Ishikawa (cell line): ENCODE measurements at regions not wholly inside any gene's neighbourhood (a gene's known extent, or its start where the extent isn't known, plus 50 kb on each side); places are given as distances from the start of the nearest gene placed in this dataset.
A peak's percentile ranks its signal among the peaks of the same experiment; 100 is the strongest.

Source experiments
- CEBPB ChIP-seq: IDR thresholded peaks from 2 replicates; pipeline ENCODE4 v1.6.1; 2012
- CREB1 ChIP-seq: IDR thresholded peaks from 2 replicates; pipeline ENCODE4 v1.6.1; 2012; ENCODE audit warnings: low read depth
- EGR1 ChIP-seq: IDR thresholded peaks from 2 replicates; pipeline ENCODE4 v1.6.1; 2012
- EP300 ChIP-seq: IDR thresholded peaks from 2 replicates; pipeline ENCODE4 v1.6.1; 2012; ENCODE audit warnings: borderline replicate concordance
- FOXM1 ChIP-seq: IDR thresholded peaks from 2 replicates; pipeline ENCODE4 v1.6.1; 2012; ENCODE audit warnings: low read depth, borderline replicate concordance
- NFIC ChIP-seq: IDR thresholded peaks from 2 replicates; pipeline ENCODE4 v1.6.1; 2012
- RAD21 ChIP-seq: IDR thresholded peaks from 2 replicates; pipeline ENCODE4 v1.6.1; 2012; ENCODE audit warnings: low read depth
- TAF1 ChIP-seq: IDR thresholded peaks from 2 replicates; pipeline ENCODE4 v1.6.1; 2012; ENCODE audit warnings: low read depth, mild to moderate bottlenecking
- TCF12 ChIP-seq: IDR thresholded peaks from 2 replicates; pipeline ENCODE4 v1.6.1; 2012; ENCODE audit warnings: low read depth
- TEAD4 ChIP-seq: IDR thresholded peaks from 2 replicates; pipeline ENCODE4 v1.6.1; 2012
- YY1 ChIP-seq: IDR thresholded peaks from 2 replicates; pipeline ENCODE4 v1.6.1; 2012; ENCODE audit warnings: low read depth
- ZBTB7A ChIP-seq: IDR thresholded peaks from 2 replicates; pipeline ENCODE4 v1.6.1; 2012; ENCODE audit warnings: low read depth
- TF ChIP-seq, protein P1 (sequence below): IDR thresholded peaks from 2 replicates; pipeline ENCODE4 v1.6.1; 2012; ENCODE audit warnings: low read depth, mild to moderate bottlenecking
- TF ChIP-seq, protein P2 (sequence below): IDR thresholded peaks from 2 replicates; pipeline ENCODE4 v1.6.1; 2012
- TF ChIP-seq, protein P3 (sequence below): IDR thresholded peaks from 2 replicates; pipeline ENCODE4 v1.6.1; 2012

DNA sequence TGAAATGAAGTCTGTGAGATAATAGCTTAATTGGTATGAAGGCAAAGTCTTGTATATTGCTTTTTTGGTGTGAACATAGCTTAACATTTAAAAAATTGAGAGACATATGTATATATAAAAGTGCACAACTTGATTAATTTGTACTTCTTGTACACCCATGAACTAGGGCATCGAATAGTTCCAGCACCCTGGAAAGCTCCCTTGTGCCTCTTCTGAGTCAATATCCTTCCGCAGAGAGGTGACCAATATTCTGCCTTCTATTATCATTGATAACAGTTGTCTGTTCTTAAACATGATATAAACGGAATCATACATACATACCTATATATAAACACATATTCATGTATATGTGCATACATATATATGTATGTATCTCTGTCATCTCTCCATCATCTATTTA is 185.4 kb downstream of the PHF2 start:
- TF ChIP-seq, protein P1, sequence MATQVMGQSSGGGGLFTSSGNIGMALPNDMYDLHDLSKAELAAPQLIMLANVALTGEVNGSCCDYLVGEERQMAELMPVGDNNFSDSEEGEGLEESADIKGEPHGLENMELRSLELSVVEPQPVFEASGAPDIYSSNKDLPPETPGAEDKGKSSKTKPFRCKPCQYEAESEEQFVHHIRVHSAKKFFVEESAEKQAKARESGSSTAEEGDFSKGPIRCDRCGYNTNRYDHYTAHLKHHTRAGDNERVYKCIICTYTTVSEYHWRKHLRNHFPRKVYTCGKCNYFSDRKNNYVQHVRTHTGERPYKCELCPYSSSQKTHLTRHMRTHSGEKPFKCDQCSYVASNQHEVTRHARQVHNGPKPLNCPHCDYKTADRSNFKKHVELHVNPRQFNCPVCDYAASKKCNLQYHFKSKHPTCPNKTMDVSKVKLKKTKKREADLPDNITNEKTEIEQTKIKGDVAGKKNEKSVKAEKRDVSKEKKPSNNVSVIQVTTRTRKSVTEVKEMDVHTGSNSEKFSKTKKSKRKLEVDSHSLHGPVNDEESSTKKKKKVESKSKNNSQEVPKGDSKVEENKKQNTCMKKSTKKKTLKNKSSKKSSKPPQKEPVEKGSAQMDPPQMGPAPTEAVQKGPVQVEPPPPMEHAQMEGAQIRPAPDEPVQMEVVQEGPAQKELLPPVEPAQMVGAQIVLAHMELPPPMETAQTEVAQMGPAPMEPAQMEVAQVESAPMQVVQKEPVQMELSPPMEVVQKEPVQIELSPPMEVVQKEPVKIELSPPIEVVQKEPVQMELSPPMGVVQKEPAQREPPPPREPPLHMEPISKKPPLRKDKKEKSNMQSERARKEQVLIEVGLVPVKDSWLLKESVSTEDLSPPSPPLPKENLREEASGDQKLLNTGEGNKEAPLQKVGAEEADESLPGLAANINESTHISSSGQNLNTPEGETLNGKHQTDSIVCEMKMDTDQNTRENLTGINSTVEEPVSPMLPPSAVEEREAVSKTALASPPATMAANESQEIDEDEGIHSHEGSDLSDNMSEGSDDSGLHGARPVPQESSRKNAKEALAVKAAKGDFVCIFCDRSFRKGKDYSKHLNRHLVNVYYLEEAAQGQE = peak; percentile 81
- TF ChIP-seq YY1 = no peak

DNA sequence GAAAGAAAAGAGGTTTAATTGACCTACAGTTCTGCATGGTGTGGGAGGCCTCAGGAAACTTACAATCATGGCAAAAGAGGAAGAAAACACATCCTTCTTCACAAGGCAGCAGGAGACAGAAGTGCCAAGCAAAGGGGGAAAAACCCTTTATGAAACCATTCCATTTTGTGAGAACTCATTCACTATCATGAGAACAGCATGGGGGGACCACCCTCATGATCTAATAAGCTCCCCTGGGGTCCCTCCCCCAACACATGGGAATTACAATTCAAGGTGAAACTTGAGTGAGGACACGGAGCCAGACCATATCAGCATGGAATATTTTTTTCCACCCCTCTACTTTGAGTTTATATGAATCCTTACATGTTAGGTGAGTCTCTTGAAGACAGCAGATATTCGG is 173.7 kb downstream of the PHF2 start:
- no peak for TF ChIP-seq CEBPB
- TF ChIP-seq, protein P2, sequence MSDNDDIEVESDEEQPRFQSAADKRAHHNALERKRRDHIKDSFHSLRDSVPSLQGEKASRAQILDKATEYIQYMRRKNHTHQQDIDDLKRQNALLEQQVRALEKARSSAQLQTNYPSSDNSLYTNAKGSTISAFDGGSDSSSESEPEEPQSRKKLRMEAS = no peak
- no peak for TF ChIP-seq TEAD4
- TF ChIP-seq, protein P3, sequence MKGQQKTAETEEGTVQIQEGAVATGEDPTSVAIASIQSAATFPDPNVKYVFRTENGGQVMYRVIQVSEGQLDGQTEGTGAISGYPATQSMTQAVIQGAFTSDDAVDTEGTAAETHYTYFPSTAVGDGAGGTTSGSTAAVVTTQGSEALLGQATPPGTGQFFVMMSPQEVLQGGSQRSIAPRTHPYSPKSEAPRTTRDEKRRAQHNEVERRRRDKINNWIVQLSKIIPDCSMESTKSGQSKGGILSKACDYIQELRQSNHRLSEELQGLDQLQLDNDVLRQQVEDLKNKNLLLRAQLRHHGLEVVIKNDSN = no peak
- no peak for TF ChIP-seq TCF12
- no peak for TF ChIP-seq EGR1
- TF ChIP-seq RAD21 = no peak

DNA sequence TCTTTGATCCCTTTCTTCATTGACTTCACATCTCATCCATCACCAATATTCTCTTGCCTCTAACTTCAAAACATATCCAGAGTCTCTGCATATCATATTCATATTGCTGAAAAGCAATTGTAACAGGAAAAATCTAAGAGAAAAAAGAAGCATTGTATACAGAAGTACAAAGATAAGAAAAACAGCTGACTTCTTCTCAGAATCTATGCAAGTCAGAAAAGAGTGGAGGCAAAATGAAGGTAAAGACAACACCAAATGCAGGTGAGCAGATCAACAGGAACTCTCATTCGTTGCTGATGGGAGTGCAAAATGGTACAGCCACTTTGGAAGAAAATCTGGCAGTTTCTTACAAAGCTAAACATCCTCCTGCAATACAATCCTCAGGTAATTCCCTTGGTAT is 155.6 kb downstream of the PHF2 start:
- no peak for TF ChIP-seq CREB1
- no peak for TF ChIP-seq FOXM1
- TF ChIP-seq, protein P2 = no peak
- TF ChIP-seq EP300 = no peak
- TF ChIP-seq, protein P3 = no peak
- no peak for TF ChIP-seq ZBTB7A
- no peak for TF ChIP-seq EGR1
- TF ChIP-seq TCF12 = no peak
- TF ChIP-seq, protein P1 = no peak
- TF ChIP-seq TEAD4 = no peak
- TF ChIP-seq TAF1 = no peak
- TF ChIP-seq CEBPB = no peak
- no peak for TF ChIP-seq NFIC
- TF ChIP-seq RAD21 = no peak
- no peak for TF ChIP-seq YY1

DNA sequence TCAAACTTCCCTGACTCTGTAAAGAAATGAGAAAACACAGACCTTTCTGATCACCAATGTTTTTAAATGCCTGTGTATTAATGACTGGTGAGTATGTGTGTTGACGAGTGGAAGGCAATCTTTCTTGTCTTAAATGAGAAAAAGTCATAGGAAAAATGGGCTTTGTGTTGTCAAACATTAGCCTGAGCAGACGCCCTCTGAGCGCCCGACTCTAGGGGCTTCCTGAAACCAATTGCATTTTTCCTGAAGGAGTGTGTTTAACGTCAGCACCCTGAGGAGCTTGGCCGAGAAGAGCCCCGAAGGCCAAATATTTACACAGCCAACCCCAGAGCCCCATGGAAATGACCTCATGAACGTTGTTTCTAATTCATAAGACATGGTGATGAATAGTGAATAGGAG is 154.3 kb downstream of the PHF2 start:
- TF ChIP-seq RAD21 = no peak
- no peak for TF ChIP-seq TEAD4
- no peak for TF ChIP-seq CREB1
- no peak for TF ChIP-seq EP300
- TF ChIP-seq ZBTB7A = no peak
- TF ChIP-seq TAF1 = no peak
- TF ChIP-seq FOXM1 = no peak
- TF ChIP-seq, protein P3 = no peak
- TF ChIP-seq, protein P2 = no peak
- TF ChIP-seq TCF12 = no peak
- TF ChIP-seq, protein P1 = no peak
- no peak for TF ChIP-seq EGR1
- TF ChIP-seq YY1 = no peak
- TF ChIP-seq CEBPB = no peak
